ENCODE measurements at regions not wholly inside any gene's neighbourhood (a gene's known extent, or its start where the extent isn't known, plus 50 kb on each side); places are given as distances from the start of the nearest gene placed in this dataset.
"Not testable (repeated sequence)": the region's sequence is repeated elsewhere in the genome, so short reads cannot be mapped to it uniquely, and the experiment has no call there.

DNA sequence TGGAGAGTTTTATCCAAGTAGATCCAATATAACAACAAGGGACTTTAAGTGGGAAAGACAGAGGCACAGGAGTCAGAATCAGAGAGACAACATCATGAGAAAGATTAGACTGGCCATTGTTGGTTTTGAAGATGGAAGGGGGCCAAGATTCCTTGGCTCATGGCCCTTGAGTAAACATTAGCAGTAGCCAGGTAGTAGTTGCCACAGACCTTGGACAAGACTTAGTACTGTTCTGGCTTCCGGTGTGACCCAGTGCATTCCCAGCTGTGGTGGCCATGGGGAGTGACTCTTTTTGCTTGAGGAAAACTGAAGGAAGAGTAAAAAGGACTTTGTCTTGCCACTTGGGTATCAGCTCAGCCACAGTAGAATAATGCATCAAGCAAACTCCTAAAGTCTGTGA lies 462.2 kb upstream of the CPXCR1 start:
- DNase-seq (no peak), ATAC-seq (ENCODE audit: poor library complexity) (no peak)
- peaks cover 2% of the 10 kb centered on the region for H3K9me3 Mint-ChIP-seq
- Histone ChIP-seq H3K36me3 (ENCODE audit: insufficient read depth, low read length) (no peaks in the 10 kb centered on the region), H3K4me3 (ENCODE audit: low read length) (no peak overlapping the region), H3K4me1 (ENCODE audit: insufficient read depth, low read length) (no peaks in the 10 kb centered on the region), H3K27me3 (ENCODE audit: control insufficient read depth in 1 of 2, insufficient read depth in 2 of 2, low read length in 2 of 2) (no peaks in the 10 kb centered on the region), H3K27ac (ENCODE audit: low read depth in 1 of 2, low read length in 2 of 2) (no peak overlapping the region), H3K9me3 (ENCODE audit: control insufficient read depth in 1 of 2, insufficient read depth in 1 of 2, low read length in 2 of 2) (peaks cover 0 to 4% of the 10 kb centered on the region in 2 experiments)
- intact Hi-C loops (cut with DNase I, micrococcal nuclease): no loop called here
- H3K36me3 Mint-ChIP-seq (ENCODE audit: low read depth): no peaks in the 10 kb centered on the region
- no peak overlapping the region for H3K27ac Mint-ChIP-seq
- TF ChIP-seq, protein P1, sequence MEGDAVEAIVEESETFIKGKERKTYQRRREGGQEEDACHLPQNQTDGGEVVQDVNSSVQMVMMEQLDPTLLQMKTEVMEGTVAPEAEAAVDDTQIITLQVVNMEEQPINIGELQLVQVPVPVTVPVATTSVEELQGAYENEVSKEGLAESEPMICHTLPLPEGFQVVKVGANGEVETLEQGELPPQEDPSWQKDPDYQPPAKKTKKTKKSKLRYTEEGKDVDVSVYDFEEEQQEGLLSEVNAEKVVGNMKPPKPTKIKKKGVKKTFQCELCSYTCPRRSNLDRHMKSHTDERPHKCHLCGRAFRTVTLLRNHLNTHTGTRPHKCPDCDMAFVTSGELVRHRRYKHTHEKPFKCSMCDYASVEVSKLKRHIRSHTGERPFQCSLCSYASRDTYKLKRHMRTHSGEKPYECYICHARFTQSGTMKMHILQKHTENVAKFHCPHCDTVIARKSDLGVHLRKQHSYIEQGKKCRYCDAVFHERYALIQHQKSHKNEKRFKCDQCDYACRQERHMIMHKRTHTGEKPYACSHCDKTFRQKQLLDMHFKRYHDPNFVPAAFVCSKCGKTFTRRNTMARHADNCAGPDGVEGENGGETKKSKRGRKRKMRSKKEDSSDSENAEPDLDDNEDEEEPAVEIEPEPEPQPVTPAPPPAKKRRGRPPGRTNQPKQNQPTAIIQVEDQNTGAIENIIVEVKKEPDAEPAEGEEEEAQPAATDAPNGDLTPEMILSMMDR (IDR thresholded peaks at IDR 0.05): no peak
- no peaks in the 10 kb centered on the region for H3K4me1 Mint-ChIP-seq (ENCODE audit: low read depth)
- no peak overlapping the region for H3K4me3 Mint-ChIP-seq
- POLR2A ChIA-PET: no interaction called here
- CTCF ChIA-PET: no interaction called here
- no peaks in the 10 kb centered on the region for H3K27me3 Mint-ChIP-seq

DNA sequence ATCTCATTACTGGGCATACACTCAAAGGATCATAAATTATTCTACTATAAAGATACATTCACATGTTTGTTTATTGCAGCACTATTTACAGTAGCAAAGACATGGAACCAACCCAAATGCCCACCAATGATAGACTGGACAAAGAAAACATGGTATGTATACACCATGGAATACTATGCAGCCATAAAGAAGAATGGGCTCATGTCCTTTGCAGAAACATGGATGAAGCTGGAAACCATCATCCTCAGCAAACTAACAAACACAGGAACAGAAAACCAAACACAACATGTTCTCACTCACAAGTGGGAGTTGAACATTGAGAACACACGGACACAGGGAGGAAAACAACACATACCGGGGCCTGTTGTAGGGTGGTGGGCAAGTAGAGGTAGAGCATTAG lies 433.1 kb upstream of the CPXCR1 start:
- ATAC-seq (ENCODE audit: poor library complexity); H3K27ac Mint-ChIP-seq; H3K27me3 ChIP-seq (ENCODE audit: control insufficient read depth in 1 of 2, insufficient read depth in 2 of 2, low read length in 2 of 2); H3K27ac ChIP-seq (ENCODE audit: low read depth in 1 of 2, low read length in 2 of 2); POLR2A ChIA-PET; CTCF ChIA-PET; H3K36me3 ChIP-seq (ENCODE audit: insufficient read depth, low read length); H3K27me3 Mint-ChIP-seq; intact Hi-C loops (cut with DNase I, micrococcal nuclease); H3K36me3 Mint-ChIP-seq (ENCODE audit: low read depth); DNase-seq; H3K4me3 Mint-ChIP-seq; H3K4me1 Mint-ChIP-seq (ENCODE audit: low read depth); H3K4me1 ChIP-seq (ENCODE audit: insufficient read depth, low read length); H3K9me3 Mint-ChIP-seq; H3K4me3 ChIP-seq (ENCODE audit: low read length); H3K9me3 ChIP-seq (ENCODE audit: control insufficient read depth in 1 of 2, insufficient read depth in 1 of 2, low read length in 2 of 2): not testable (repeated sequence)

DNA sequence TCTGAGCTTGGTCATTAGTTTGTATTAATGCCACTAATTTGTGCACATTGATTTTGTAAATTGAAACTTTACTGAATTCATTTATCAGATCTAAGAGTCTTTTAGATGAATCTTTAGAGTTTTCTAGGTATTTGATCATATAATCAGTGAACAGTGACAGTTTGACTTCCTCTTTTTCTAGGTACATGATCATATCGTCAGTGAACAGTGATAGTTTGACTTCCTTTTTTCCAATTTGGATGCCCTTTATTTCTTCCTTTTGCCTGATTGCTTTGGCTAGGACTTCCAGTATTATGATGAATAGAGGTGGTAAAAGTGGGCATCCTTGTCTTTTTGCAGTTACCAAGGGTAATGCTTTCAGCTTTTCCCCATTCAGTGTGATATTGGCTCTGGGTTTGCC lies 421.4 kb upstream of the CPXCR1 start:
- Histone ChIP-seq H3K27ac (ENCODE audit: low read depth in 1 of 2, low read length in 2 of 2) (no peak overlapping the region), H3K36me3 (ENCODE audit: insufficient read depth, low read length) (no peaks in the 10 kb centered on the region), H3K27me3 (ENCODE audit: control insufficient read depth in 1 of 2, insufficient read depth in 2 of 2, low read length in 2 of 2) (no peaks in the 10 kb centered on the region), H3K4me3 (ENCODE audit: low read length) (no peak overlapping the region), H3K9me3 (ENCODE audit: control insufficient read depth in 1 of 2, insufficient read depth in 1 of 2, low read length in 2 of 2) (peaks cover 0 to 4% of the 10 kb centered on the region in 2 experiments), H3K4me1 (ENCODE audit: insufficient read depth, low read length) (no peaks in the 10 kb centered on the region)
- TF ChIP-seq, protein P1 (IDR thresholded peaks at IDR 0.05): no peak
- Mint-ChIP-seq H3K27me3 (no peaks in the 10 kb centered on the region), H3K4me3 (no peak overlapping the region), H3K36me3 (ENCODE audit: low read depth) (no peaks in the 10 kb centered on the region), H3K4me1 (ENCODE audit: low read depth) (no peaks in the 10 kb centered on the region), H3K9me3 (no peaks in the 10 kb centered on the region), H3K27ac (no peak overlapping the region)
- intact Hi-C loops (cut with DNase I, micrococcal nuclease): no loop called here
- ATAC-seq (ENCODE audit: poor library complexity): no peak
- ChIA-PET POLR2A (no interaction called here), CTCF (no interaction called here)
- no peak for DNase-seq

DNA sequence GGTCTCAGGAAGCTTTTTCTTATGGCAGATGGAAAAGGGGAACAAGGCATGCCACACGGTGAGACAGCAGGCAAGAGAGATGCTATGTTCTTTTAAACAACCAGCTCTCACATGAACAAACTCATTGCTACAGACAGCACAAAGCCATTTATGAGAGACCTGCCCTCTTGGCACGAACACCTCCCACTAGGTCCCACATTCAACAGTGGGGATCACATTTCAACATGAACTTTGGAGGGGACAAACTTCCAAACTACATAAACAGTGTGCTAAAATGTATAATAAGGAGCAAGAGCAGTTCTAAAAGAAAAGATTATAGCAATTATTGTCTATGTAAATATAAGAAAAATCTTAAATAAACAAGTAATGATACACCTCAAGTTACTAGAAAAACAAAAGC lies 391.8 kb upstream of the CPXCR1 start:
- DNase-seq (no peak), ATAC-seq (ENCODE audit: poor library complexity) (no peak)
- ChIA-PET CTCF (no interaction called here), POLR2A (no interaction called here)
- Histone ChIP-seq H3K9me3 (ENCODE audit: control insufficient read depth in 1 of 2, insufficient read depth in 1 of 2, low read length in 2 of 2) (peaks cover 0 to 4% of the 10 kb centered on the region in 2 experiments), H3K36me3 (ENCODE audit: insufficient read depth, low read length) (no peaks in the 10 kb centered on the region), H3K27me3 (ENCODE audit: control insufficient read depth in 1 of 2, insufficient read depth in 2 of 2, low read length in 2 of 2) (no peaks in the 10 kb centered on the region), H3K4me3 (ENCODE audit: low read length) (no peak overlapping the region), H3K27ac (ENCODE audit: low read depth in 1 of 2, low read length in 2 of 2) (no peak overlapping the region), H3K4me1 (ENCODE audit: insufficient read depth, low read length) (no peaks in the 10 kb centered on the region)
- no peaks in the 10 kb centered on the region for H3K4me1 Mint-ChIP-seq (ENCODE audit: low read depth)
- H3K9me3 Mint-ChIP-seq: no peaks in the 10 kb centered on the region
- intact Hi-C loops (cut with DNase I, micrococcal nuclease): no loop called here
- H3K4me3 Mint-ChIP-seq: no peak overlapping the region
- H3K36me3 Mint-ChIP-seq (ENCODE audit: low read depth): no peaks in the 10 kb centered on the region
- TF ChIP-seq, protein P1 (IDR thresholded peaks at IDR 0.05): no peak
- H3K27me3 Mint-ChIP-seq: no peaks in the 10 kb centered on the region
- H3K27ac Mint-ChIP-seq: no peak overlapping the region
